Activated B cell treated with CpG ODN at 0.5 μM for 24 hours (primary cell): ENCODE measurements at regions not wholly inside any gene's neighbourhood (a gene's known extent, or its start where the extent isn't known, plus 50 kb on each side); places are given as distances from the start of the nearest gene placed in this dataset.

Experiments
- ATAC-seq: fragments of 200-7000 bp; cut with Tn5 transposase; one replicate; pipeline ENCODE4 v1.10.0; 2021; ENCODE audit warnings: low read depth, mild to moderate bottlenecking, moderate library complexity
- CTCF ChIA-PET: fragments of 350-600 bp; sonication (Branson Sonifier 250); formaldehyde crosslinking; loops from one replicate; lab custom pipeline; 2021; ENCODE audit warnings: antibody characterized with exemption; lab: Charles Lee
- POLR2A ChIA-PET: fragments of 350-600 bp; sonication (Branson Sonifier 250); formaldehyde crosslinking; loops from one replicate; lab custom pipeline; 2021; ENCODE audit warnings: antibody characterized with exemption; lab: Charles Lee
- DNase-seq: peaks from one replicate; pipeline ENCODE4 v3.0.0; 2022
- H3K27ac Mint-ChIP-seq: one replicate; pipeline ENCODE4 v1.8.0; 2020; ENCODE audit warnings: mixed read lengths
- H3K27me3 Mint-ChIP-seq: one replicate; pipeline ENCODE4 v1.8.0; 2021; ENCODE audit warnings: mixed read lengths
- H3K36me3 Mint-ChIP-seq: one replicate; pipeline ENCODE4 v1.8.0; 2021; ENCODE audit warnings: low read depth, mixed read lengths
- H3K4me1 Mint-ChIP-seq: one replicate; pipeline ENCODE4 v1.8.0; 2021; ENCODE audit warnings: mixed read lengths
- H3K4me3 Mint-ChIP-seq: one replicate; pipeline ENCODE4 v1.8.0; 2020; ENCODE audit warnings: mild to moderate bottlenecking, mixed read lengths
- H3K9me3 Mint-ChIP-seq: one replicate; pipeline ENCODE4 v1.8.0; 2020; ENCODE audit warnings: mixed read lengths
- CTCF ChIP-seq: fragments of 200-600 bp; IDR thresholded peaks from one replicate; pipeline ENCODE4 v1.8.0; 2022; ENCODE audit warnings: antibody characterized with exemption, mild to moderate bottlenecking
- intact Hi-C: fragments of 100-400 bp; cut with micrococcal nuclease; formaldehyde crosslinking; loops from one replicate; pipeline ENCODE4 v1.15.1; 2024

GRCh38 chr4:110816367-110816766 lies 193.5 kb upstream of the PITX2 start:
- Mint-ChIP-seq H3K4me1 (no peaks in the 10 kb centered on the region), H3K4me3 (no peak overlapping the region), H3K27me3 (no peaks in the 10 kb centered on the region), H3K36me3 (no peaks in the 10 kb centered on the region), H3K9me3 (no peaks in the 10 kb centered on the region), H3K27ac (no peak overlapping the region)
- CTCF ChIA-PET: no interaction called here
- intact Hi-C loops: no loop called here
- ATAC-seq (no peak), DNase-seq (no peak)
- TF ChIP-seq CTCF: no peak
- POLR2A ChIA-PET: no interaction called here

GRCh38 chr4:110821186-110821585 lies 198.3 kb upstream of the PITX2 start:
- ChIA-PET CTCF (no interaction called here), POLR2A (no interaction called here)
- ATAC-seq: no peak
- Mint-ChIP-seq H3K4me1 (no peaks in the 10 kb centered on the region), H3K36me3 (no peaks in the 10 kb centered on the region), H3K9me3 (no peaks in the 10 kb centered on the region), H3K4me3 (no peak overlapping the region), H3K27me3 (no peaks in the 10 kb centered on the region), H3K27ac (no peak overlapping the region)
- TF ChIP-seq CTCF: no peak
- DNase-seq: no peak
- intact Hi-C loops: no loop called here

GRCh38 chr4:110823251-110823650 lies 200.4 kb upstream of the PITX2 start:
- Mint-ChIP-seq H3K9me3 (no peaks in the 10 kb centered on the region), H3K27me3 (no peaks in the 10 kb centered on the region), H3K27ac (no peak overlapping the region), H3K36me3 (no peaks in the 10 kb centered on the region), H3K4me1 (no peaks in the 10 kb centered on the region), H3K4me3 (no peak overlapping the region)
- CTCF ChIA-PET: no interaction called here
- POLR2A ChIA-PET: no interaction called here
- DNase-seq (no peak), ATAC-seq (no peak)
- TF ChIP-seq CTCF: no peak
- intact Hi-C loops: no loop called here

- TF ChIP-seq CTCF: no peak
- Mint-ChIP-seq H3K4me1 (no peaks in the 10 kb centered on the region), H3K27me3 (no peaks in the 10 kb centered on the region), H3K4me3 (no peak overlapping the region), H3K27ac (no peak overlapping the region), H3K9me3 (no peaks in the 10 kb centered on the region), H3K36me3 (no peaks in the 10 kb centered on the region)
- DNase-seq: no peak
- ATAC-seq: no peak
- ChIA-PET CTCF (no interaction called here), POLR2A (no interaction called here)
- intact Hi-C loops: no loop called here
Observed at GRCh38 chr4:110824344-110824743, 201.5 kb upstream of the PITX2 start.

- DNase-seq (no peak), ATAC-seq (no peak)
- no peak for TF ChIP-seq CTCF
- Mint-ChIP-seq H3K36me3 (no peaks in the 10 kb centered on the region), H3K27me3 (no peaks in the 10 kb centered on the region), H3K27ac (no peak overlapping the region), H3K4me1 (no peaks in the 10 kb centered on the region), H3K9me3 (no peaks in the 10 kb centered on the region), H3K4me3 (no peak overlapping the region)
- intact Hi-C loops: no loop called here
- ChIA-PET CTCF (no interaction called here), POLR2A (no interaction called here)
Observed at GRCh38 chr4:110826656-110827055, 203.8 kb upstream of the PITX2 start.
